GM18526 (cell line): ENCODE measurements at regions not wholly inside any gene's neighbourhood (a gene's known extent, or its start where the extent isn't known, plus 50 kb on each side); places are given as distances from the start of the nearest gene placed in this dataset.

ENCODE experiments used
- POLR2A ChIP-seq: IDR thresholded peaks from 3 replicates; pipeline ENCODE4 v1.6.1; 2011; ENCODE audit not compliant: insufficient read length; ENCODE audit errors: extremely low read depth

DNA sequence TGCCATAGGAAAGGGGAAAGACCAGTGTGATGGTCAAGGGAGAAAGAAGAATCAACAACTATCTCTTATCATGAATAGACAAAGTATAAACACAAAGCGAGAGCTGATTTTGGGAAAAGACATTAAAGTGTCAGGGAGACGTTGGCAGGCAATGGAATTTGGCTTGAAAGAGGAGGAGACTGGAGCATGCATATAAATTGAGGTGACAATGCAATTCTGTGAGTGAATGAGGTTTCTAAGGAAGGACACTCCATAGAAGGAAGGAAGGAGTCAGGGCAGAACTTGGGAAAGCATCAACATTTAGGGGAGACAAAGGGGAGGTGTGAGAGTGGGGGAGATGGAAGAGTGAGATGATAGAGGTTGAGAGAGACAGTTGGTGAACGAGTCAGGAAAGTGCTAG lies 543.0 kb upstream of the TBL1XR1 start:
- TF ChIP-seq POLR2A: no peak

DNA sequence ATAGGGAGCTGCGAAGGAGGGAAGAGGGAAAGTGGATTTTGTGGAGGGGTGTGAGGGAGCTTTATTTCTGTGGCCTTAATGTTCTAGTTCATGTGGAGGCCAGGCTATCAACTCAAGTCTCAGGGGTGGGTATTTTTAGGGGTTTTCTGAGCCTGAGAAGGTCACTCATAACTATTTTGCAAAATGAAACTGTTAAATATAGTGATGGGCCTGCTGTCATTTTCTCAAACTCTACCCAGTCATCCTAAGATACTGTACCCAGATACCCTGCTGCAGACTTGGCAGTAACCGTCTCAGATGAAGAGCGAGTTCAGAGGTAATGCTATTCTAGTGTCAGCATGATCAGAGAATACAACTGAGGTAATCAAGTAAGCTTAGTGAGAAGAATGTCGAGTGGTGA lies 545.0 kb upstream of the TBL1XR1 start:
- no peak for TF ChIP-seq POLR2A

DNA sequence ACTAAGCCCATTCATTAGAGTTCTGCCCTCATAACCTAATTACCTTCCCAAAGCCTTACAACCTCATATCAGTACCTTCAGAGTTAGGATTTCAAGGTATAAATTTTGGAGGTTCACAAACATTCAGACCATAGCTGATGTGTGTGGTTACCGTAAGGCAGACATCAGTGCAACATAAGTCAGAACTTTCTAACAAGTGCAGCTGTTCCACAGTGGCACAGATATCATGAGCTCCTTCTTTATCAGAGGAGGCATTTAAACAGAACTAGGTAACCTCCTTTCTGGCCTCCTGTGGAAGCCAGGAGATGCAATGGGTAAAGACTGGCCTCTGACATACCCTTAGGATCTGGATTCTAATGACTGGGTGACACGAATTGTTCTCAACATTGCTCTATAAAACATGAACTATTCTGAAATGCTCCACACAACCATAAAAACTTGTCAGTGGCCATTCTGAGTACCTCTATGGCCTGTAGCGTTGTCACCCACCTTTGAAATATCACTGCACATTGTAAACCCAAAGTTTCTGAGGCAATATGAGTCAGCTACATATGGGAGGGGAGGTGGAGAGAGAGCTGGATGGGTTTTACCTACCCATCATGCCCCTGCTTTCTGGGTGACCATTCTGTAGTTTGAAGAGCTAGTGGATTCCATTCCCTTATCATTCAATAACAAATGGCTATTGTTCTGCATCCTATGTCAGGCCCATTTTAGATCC lies 546.0 kb upstream of the TBL1XR1 start:
- no peak for TF ChIP-seq POLR2A

DNA sequence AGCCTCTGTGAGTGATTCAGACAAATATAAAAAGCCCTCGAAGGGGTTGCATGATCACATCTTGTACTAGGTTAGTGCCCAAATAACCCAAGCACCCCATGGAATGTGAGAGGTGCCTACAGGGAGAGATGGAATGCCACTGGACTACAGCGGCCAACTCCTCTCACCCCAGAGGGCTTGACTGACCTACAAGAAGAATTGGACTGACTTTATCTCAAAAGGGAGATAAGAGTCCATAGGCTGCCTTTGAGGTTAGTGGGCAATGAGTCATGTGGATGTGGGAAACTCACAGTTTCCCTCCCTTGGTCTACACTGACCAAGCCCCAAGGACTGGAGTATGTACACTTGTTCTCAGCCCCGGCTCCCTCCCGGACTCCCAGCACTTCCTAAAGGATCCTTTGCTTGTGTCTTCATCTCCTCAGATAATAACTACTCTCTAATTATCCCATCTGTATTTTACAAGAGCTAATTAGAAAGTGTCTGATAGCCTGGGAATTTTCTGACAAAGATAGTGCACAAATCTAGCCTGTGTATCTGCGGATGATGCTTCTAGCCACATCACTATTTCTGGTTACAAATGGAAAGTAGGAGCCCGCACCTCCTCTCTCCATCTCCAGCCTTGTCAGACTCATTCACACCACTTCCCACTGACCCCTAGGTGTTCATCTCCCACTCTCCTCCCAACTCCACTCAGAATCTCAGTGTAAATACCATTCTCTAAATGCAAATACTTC lies 547.8 kb upstream of the TBL1XR1 start:
- TF ChIP-seq POLR2A: no peak

DNA sequence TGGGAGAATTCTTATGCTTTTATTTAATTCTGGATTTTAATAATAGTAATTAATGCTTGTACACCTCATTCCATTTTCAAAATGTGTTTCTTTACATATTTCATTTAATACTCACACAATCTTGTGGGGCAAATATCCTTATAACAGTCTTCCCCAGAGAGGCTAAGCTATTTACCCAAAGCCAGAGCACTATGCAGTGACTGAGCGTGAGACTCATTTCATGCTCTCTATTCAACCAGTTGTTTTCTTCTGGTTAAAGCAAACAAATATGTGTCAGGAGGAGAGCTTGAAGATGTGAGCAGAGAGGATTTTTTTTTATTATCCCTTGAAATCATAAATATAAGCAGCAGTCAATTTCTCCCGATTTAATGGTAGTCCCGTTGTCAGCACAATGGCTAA lies 548.3 kb upstream of the TBL1XR1 start:
- TF ChIP-seq POLR2A: no peak

DNA sequence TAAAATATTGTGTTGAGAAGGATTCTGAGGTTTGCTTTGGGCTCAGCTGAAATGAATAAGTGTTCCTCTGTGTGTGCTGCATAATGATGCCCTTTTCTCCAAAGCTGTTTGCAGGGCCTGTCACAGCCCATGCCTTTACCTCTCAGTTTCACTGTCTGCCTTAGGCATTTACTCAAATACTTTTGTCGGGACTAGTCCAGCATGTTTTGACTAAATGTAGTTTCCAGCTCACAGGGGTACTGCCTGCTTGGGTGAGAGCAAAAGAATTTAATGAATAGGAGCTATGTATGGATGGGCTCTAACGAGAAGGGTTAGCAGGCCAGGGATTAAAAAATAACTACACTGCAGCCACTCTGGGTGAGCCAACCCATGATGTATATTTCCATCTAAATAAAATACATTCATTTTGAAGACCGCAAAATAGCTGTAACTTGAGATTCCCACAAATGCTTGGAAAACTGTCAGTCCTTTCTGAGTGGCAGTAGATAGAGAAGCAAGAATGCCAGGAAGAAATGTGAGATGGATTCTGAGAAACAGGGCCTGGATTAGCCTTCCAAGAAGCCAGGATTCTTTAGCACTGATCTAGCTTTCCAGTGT lies 549.2 kb upstream of the TBL1XR1 start:
- no peak for TF ChIP-seq POLR2A

DNA sequence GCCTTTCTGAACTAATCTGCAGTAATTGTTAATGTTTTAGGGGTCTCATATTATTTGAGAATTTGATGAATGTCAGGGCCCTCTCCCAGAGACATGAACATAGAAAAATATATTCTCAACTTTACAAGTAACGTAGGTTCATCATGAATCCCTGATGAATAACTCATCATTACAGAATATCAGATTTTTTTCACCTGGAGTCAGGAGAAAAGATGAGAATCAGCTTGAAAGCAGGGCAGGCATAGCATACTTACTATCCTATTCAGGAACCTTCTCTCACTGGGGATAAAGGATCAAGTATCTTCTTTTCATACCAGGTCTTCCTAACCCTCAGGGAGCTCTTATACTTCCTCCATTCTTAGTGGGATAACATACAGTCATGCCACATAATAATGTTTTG lies 552.6 kb upstream of the TBL1XR1 start:
- no peak for TF ChIP-seq POLR2A

DNA sequence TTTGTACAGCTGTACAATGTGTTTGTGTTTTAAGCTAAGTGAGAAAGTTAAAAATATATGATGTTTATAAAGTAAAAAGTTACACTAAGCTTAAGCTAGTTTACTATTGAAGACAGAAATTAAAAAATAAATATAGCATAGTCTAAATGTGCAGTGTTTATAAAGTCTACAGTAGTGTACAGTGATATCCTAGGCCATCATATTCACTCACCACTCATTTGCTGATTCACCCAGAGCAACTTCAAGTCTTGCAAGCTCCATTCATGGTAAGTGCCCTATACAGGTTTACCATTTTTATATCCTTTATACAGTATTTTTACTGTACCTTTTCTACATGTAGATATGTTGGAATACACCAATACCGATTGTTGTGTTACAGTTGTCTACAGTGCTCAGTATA lies 553.2 kb upstream of the TBL1XR1 start:
- no peak for TF ChIP-seq POLR2A

DNA sequence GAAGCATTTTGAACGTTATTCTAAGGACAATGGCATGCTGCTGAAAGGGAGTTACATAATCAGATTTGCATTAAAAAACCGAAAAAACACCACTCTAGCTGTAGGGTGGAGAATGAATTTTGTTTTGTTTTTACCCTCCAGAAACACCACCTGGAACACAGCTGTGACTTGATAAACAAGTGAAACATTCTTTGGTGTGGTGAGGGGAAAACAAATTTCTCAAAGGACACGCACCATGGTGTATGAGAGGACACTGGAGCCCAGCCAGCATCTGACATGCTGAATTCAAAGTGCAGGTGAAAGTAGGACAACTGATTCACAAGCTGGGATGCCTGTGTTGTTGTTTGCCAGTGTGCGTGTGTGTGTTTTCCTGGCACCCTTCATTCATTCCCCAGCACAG lies 554.5 kb upstream of the TBL1XR1 start:
- no peak for TF ChIP-seq POLR2A

DNA sequence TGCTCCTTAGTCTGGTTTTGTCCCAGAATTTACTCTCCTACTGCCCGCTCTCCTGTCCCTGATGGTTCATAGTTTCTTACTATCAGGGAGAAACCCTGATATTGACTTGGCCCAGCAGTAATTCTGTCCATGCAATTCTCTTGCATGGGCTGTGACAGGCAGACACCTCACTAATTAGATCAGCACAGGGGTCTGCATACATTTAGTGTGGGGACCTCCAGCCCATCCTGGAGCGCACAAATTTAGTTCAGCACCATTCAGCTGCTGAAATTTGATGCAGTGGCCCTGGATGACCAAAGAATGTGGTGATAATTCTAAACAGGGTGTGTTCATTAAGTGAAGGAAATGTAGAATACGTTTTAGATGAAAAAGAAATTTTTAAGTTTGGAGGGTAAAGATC lies 555.5 kb upstream of the TBL1XR1 start:
- TF ChIP-seq POLR2A: no peak

DNA sequence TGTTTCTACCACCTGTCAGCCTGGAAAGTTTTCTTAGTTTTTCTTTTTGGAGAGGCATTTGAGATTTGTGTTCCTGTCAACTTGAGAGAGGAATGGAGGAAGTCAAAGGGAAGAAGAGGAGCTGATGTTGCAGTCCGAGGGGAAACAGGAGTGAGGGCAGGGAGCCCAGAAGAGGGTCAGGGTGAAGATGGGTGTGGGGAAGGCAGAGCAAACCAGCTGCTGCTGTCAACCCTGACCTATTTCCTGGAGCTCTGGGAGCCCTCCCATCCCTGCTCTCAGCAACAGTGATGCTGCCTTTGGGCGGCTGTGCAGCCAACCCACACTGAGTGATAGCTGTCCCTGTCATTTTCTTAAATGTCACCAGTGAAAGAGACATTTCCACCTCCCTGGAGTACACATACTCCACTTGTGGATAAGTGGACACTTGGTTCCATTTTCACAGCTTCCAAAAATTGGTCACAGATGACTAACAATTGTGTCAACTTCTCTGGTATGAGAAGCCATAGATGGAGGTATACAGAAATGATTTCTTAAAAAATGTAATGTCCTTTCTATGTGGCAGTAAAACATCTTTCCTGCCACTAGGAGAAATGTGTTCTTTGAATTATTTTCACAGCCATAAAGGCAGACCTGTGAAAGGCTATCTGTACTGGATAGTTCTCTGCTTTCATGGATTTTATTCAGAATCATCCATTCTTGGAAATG lies 556.3 kb upstream of the TBL1XR1 start:
- no peak for TF ChIP-seq POLR2A

DNA sequence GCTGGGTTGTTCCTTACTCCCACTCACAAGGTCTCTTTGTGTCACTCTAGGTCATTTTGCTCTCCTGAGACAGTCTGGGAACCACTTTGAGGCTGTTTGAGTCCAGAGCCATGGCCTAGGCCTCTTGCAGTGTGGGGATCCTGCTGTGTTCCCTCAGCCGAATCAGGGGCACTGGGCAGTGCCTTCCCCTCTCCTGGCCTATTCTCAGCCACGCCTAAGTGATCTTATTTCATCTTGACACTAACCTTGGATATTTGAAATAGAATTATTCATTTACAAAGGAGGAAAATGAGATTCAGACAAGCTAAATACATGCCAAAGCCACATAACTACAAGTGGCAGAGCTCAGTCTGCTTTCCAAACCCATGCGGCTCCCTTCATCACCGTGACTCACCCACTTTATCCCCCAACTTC lies 557.2 kb upstream of the TBL1XR1 start:
- TF ChIP-seq POLR2A: no peak

DNA sequence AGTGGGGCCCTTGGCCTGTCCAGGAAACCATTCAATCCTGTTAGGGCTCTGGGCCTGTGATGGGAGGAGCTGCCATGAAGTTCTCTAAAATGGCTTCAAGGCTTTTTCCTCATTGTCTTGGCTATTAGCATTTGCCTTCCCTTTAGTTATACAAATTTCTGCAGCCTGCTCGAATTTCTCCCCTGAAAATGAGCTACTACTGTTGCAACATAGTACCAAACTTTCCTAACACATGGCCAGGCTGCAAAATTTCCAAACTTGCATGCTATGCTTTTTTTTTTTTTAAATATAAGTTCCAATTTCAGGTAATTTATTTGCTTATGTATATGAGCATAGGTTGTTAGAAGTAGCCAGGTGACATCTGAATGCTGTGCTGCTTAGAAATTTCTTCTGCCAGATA lies 560.8 kb upstream of the TBL1XR1 start:
- no peak for TF ChIP-seq POLR2A

DNA sequence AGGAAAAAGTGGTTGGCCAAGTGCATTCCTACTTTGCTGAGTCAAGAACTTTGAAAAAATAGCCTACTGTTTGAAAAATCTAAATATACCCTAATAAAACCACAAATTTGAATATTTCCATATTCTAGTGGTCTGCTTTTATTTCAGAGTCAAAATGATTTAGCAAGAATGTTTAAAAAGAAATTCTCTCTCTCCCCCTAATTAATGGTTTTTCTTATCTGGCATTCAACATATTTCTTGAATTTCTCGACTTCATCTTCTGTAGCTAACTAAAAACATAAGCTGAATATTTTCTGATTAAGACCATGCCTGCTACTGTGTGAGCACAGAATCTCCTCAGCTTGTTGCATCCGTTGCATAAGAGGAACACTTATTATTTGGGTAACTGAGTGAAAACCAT lies 563.5 kb upstream of the TBL1XR1 start:
- TF ChIP-seq POLR2A: no peak

DNA sequence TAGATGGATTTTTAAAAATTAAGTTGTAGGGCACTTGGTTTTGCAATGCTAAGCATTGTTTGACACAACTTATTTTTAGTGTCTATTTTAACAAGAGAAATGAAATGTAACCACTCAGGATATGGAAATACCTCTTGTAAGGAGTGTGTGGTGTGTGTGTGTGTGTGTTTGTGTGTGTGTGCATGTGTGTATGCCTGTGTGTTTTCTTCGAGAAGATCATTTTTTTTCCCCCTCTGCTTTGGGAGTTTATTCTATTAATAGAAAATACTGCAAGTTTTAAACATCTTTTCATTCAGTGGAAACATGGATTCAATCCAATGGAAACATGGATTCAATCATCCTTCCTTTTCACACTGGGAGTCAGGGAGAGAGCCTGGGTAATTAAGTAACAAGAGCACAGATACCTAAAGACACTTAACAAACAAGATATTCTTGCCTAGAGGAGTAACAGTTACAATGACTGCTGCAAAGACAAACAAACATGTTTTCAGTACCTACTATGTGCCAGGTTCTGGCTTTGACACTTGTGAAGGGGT lies 567.2 kb upstream of the TBL1XR1 start:
- TF ChIP-seq POLR2A: no peak
